ENCODE measurements at regions not wholly inside any gene's neighbourhood (a gene's known extent, or its start where the extent isn't known, plus 50 kb on each side); places are given as distances from the start of the nearest gene placed in this dataset.
A peak's percentile ranks its signal among the peaks of the same experiment; 100 is the strongest.

- Histone ChIP-seq H3K4me1 (replicated peaks in 1 of 2; ENCODE audit: control insufficient read depth in 2 of 2, insufficient read depth in 2 of 2, low read length in 2 of 2) (peaks cover 0 to 43% of the 10 kb centered on the region in 2 experiments; a peak in 3 of 5 replicates), H4K20me1 (replicated peaks; ENCODE audit: control insufficient read depth, insufficient read depth, low read length) (peaks cover 7% of the 10 kb centered on the region; the same call in 1 of the 2 replicates), H3K27me3 (ENCODE audit: control insufficient read depth in 2 of 2, insufficient read depth in 2 of 2, low read length in 2 of 2) (peaks cover 19 to 42% of the 10 kb centered on the region in 2 experiments; a peak in 4 of 5 replicates), H3K27ac (ENCODE audit: extremely low read depth, low read depth, low read length) (no peak overlapping the region), H3K9me3 (replicated peaks; ENCODE audit: control insufficient read depth, insufficient read depth, low read depth, low read length) (no peaks in the 10 kb centered on the region), H3K36me3 (ENCODE audit: control insufficient read depth, insufficient read depth, low read length) (no peaks in the 10 kb centered on the region), H3K4me2 (ENCODE audit: insufficient read depth, low read length) (no peak overlapping the region), H2AFZ (ENCODE audit: low read depth, low read length) (peak overlapping the region; percentile 53), H3K9me1 (ENCODE audit: control insufficient read depth, insufficient read depth, low read length) (no peaks in the 10 kb centered on the region), H3K4me3 (no peak overlapping the region), H3K9ac (ENCODE audit: insufficient read depth in 1 of 2, low read depth in 2 of 2, low read length in 2 of 2) (0 out of 4 replicates have a peak overlapping the region, but pooled peaks of 1 of the 2 experiments have one; percentile 21), H3K79me2 (ENCODE audit: control insufficient read depth, insufficient read depth, low read length) (no peaks in the 10 kb centered on the region)
- ChIA-PET POLR2A (interaction anchor here (0.8 to 1.6 kb wide), 3 partner anchors 11 to 15 kb away, joined by 3 to 4 read pairs (median 4); no protein-coding TSS in a partner anchor), CTCF (ENCODE audit: low intra/inter-chr PET ratio) (no interaction called here)
- no TSS peak for BruUV-seq (replicated peaks)
- in situ Hi-C loops (cut with MboI) (no loop called here), intact Hi-C loops (cut with micrococcal nuclease) (loop anchor here (10.0 kb wide), 1 partner anchor 66 kb away; the partner anchor contains the start of gene HPCAL1)
- 36% methylated on average over 13 of the region's 13 CpGs for WGBS (ENCODE audit: insufficient coverage, low coverage, missing lambda C conversion rate)
- no peak for FAIRE-seq
- TF ChIP-seq ATF6 (CRISPR knock-in tag; IDR thresholded peaks at IDR 0.05) (no peak), RAD51 (IDR thresholded peaks at IDR 0.05; ENCODE audit: borderline replicate concordance, low read depth) (no peak)
- ATAC-seq = no peak
- DNase-seq (ENCODE audit: extremely low read depth in 1 of 4, low spot score in 3 of 4) = no peak
Measured at GRCh38 chr2:10238991-10239485, 63.7 kb upstream of the HPCAL1 start.

Data from K562 (cell line).